Mesodermal cell (in vitro differentiated cells): ENCODE measurements at regions not wholly inside any gene's neighbourhood (a gene's known extent, or its start where the extent isn't known, plus 50 kb on each side); places are given as distances from the start of the nearest gene placed in this dataset.

Source experiments
- H3K27ac ChIP-seq: 2 replicates; pipeline ENCODE4 v1.7.0; 2013; ENCODE audit warnings: mild to moderate bottlenecking, low read depth, low read length, moderate library complexity; ENCODE audit not compliant: severe bottlenecking
- H3K36me3 ChIP-seq: 2 replicates; pipeline ENCODE4 v1.7.1; 2013; ENCODE audit warnings: mild to moderate bottlenecking, low read length, moderate library complexity; ENCODE audit not compliant: control insufficient read depth, insufficient read depth
- H3K4me1 ChIP-seq: one replicate; pipeline ENCODE4 v1.7.1; 2013; ENCODE audit warnings: mild to moderate bottlenecking, low read length; ENCODE audit not compliant: insufficient read depth, control insufficient read depth, poor library complexity, severe bottlenecking
- H3K4me3 ChIP-seq: 2 replicates; pipeline ENCODE4 v1.7.0; 2013; ENCODE audit warnings: low read length, control low read depth, mild to moderate bottlenecking; ENCODE audit not compliant: insufficient read depth, poor library complexity, severe bottlenecking; ENCODE audit errors: extremely low read depth
- H3K9me3 ChIP-seq: 2 replicates; pipeline ENCODE4 v1.7.1; 2013; ENCODE audit warnings: mild to moderate bottlenecking, low read length, moderate library complexity; ENCODE audit not compliant: control insufficient read depth
- WGBS, 2 experiments: methylation state at CpG; one replicate each; pipeline ENCODE4 v1.1.5; 2013; ENCODE audit warnings: missing lambda C conversion rate in 2 of 2; ENCODE audit not compliant: insufficient coverage in 2 of 2; 5-methylcytosine and 5-hydroxymethylcytosine counted together

- no peaks in the 10 kb centered on the region for H3K4me1 ChIP-seq
- no peak overlapping the region for H3K27ac ChIP-seq
- H3K36me3 ChIP-seq = no peaks in the 10 kb centered on the region
- H3K9me3 ChIP-seq = no peaks in the 10 kb centered on the region
- H3K4me3 ChIP-seq = no peak overlapping the region
Measured at GRCh38 chr6:121020656-121021055, 313.6 kb downstream of the TBC1D32 start.

GRCh38 chr6:121008553-121008952 is 325.7 kb downstream of the TBC1D32 start:
- no peaks in the 10 kb centered on the region for H3K36me3 ChIP-seq
- no peaks in the 10 kb centered on the region for H3K9me3 ChIP-seq
- no peak overlapping the region for H3K27ac ChIP-seq
- H3K4me1 ChIP-seq = no peaks in the 10 kb centered on the region
- H3K4me3 ChIP-seq = no peak overlapping the region

GRCh38 chr6:121006024-121006423 is 328.3 kb downstream of the TBC1D32 start:
- Histone ChIP-seq H3K36me3 (no peaks in the 10 kb centered on the region), H3K9me3 (no peaks in the 10 kb centered on the region), H3K27ac (no peak overlapping the region), H3K4me3 (no peak overlapping the region), H3K4me1 (no peaks in the 10 kb centered on the region)
- 100% methylated on average over 1 of the region's 2 CpGs; no CpG with 5 or more reads in 1 of the 2 experiments for WGBS, 2 experiments

- Histone ChIP-seq H3K4me1 (no peaks in the 10 kb centered on the region), H3K4me3 (no peak overlapping the region), H3K27ac (no peak overlapping the region), H3K9me3 (no peaks in the 10 kb centered on the region), H3K36me3 (no peaks in the 10 kb centered on the region)
- 88 to 93% methylated on average over 2 to 3 of the region's 5 CpGs for WGBS, 2 experiments
Measured at GRCh38 chr6:121000381-121000780, 333.9 kb downstream of the TBC1D32 start.

DNA sequence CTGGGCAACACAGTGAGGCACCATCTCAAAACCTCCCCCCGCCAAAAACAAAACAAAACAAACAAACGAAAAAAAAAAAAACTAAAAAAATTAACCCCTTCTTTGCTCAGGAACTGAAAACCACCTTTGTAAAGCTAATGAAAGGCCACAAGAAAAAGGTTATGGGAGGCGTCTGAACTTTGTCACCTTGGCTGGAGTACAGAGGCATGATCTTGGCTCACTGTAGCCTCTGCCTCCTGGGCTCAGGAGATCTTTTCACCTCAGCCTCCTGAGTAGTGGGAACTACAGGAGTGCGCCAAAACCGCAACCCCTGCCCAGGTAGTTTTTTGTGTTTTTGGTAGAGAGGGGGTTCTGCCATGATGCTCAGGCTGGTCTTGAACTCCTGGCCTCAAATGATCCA is 337.9 kb downstream of the TBC1D32 start:
- Histone ChIP-seq H3K9me3 (no peaks in the 10 kb centered on the region), H3K27ac (no peak overlapping the region), H3K4me1 (no peaks in the 10 kb centered on the region), H3K4me3 (no peak overlapping the region), H3K36me3 (no peaks in the 10 kb centered on the region)
- 83 to 90% methylated on average over 1 of the region's 5 CpGs for WGBS, 2 experiments

DNA sequence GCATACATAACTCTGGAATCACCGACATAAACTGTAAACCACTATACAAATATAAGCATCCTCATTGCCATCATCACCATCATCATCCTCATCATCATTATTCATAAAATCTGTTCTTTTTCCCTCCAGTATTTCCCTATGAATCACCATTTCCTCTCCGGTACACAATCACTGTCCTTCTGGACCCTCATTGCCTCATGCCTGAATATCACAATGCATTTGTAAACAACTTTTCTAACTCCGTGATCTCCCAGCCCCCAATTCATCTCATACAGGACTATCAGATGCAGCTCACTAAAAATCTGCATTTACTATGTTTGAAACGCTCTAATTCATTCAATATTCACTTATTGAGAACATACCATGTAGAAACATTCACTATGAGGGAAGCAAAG is 339.7 kb downstream of the TBC1D32 start:
- H3K4me1 ChIP-seq = no peaks in the 10 kb centered on the region
- H3K4me3 ChIP-seq = no peak overlapping the region
- WGBS, 2 experiments = 92% methylated on average over 3 of the region's 4 CpGs
- H3K36me3 ChIP-seq = no peaks in the 10 kb centered on the region
- no peaks in the 10 kb centered on the region for H3K9me3 ChIP-seq
- H3K27ac ChIP-seq = no peak overlapping the region

- WGBS, 2 experiments = 71% methylated on average over 1 of the region's 2 CpGs; no CpG with 5 or more reads in 1 of the 2 experiments
- Histone ChIP-seq H3K4me3 (no peak overlapping the region), H3K36me3 (no peaks in the 10 kb centered on the region), H3K4me1 (no peaks in the 10 kb centered on the region), H3K27ac (no peak overlapping the region), H3K9me3 (no peaks in the 10 kb centered on the region)
Measured at GRCh38 chr6:120993929-120994572, 340.2 kb downstream of the TBC1D32 start.

- Histone ChIP-seq H3K27ac (no peak overlapping the region), H3K4me1 (no peaks in the 10 kb centered on the region), H3K9me3 (no peaks in the 10 kb centered on the region), H3K4me3 (no peak overlapping the region), H3K36me3 (no peaks in the 10 kb centered on the region)
Measured at GRCh38 chr6:120992257-120992656, 342.0 kb downstream of the TBC1D32 start.

DNA sequence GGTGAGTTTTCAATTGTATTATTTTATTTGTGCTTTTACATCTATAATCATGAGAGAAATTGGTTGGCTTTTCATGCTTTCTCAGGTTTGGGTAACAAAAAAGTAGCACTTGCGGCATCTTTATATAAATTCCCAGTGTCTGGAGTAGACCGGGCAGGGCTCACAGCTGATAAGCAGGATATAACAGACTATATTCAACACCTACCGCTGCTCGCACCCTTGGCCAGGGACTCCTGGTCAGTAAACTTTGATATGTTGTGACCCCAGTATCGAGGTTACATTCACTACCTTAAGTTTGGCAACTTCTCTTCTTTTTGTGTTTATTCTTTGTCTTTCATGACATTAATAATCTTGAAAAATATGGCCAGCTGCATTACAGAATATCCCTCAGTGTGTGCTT is 343.4 kb downstream of the TBC1D32 start:
- 92% methylated on average over 4 of the region's 5 CpGs; no CpG with 5 or more reads in 1 of the 2 experiments for WGBS, 2 experiments

GRCh38 chr6:120981835-120982234 is 352.4 kb downstream of the TBC1D32 start:
- H3K4me3 ChIP-seq = no peak overlapping the region
- no peak overlapping the region for H3K27ac ChIP-seq
- no peaks in the 10 kb centered on the region for H3K9me3 ChIP-seq
- H3K4me1 ChIP-seq = no peaks in the 10 kb centered on the region
- no peaks in the 10 kb centered on the region for H3K36me3 ChIP-seq

More for the DNA sequence above, 343.4 kb downstream of the TBC1D32 start:
- no peak overlapping the region for H3K4me3 ChIP-seq
- no peak overlapping the region for H3K27ac ChIP-seq
- no peaks in the 10 kb centered on the region for H3K4me1 ChIP-seq
- no peaks in the 10 kb centered on the region for H3K9me3 ChIP-seq
- no peaks in the 10 kb centered on the region for H3K36me3 ChIP-seq

DNA sequence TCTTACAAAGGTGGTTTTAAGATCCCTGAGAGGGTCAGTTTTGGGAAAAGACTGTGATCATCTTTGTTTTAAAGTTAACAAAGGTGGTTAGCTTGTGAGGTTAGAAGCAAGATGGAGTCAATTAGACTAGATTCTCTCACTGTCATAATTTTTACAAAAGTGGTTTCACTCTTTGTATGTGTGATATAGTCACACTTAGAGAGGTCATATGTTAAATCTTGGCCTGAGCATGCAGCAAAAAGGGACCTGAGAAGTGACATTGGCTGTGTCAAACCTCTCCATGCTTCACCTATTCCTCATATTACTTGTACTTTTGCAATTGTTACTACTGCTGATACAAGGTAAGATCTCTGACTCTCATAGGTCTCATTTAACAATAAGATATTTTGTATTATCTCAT is 368.0 kb downstream of the TBC1D32 start:
- no peak overlapping the region for H3K27ac ChIP-seq
- H3K4me3 ChIP-seq = no peak overlapping the region
- H3K4me1 ChIP-seq = no peaks in the 10 kb centered on the region
- no peaks in the 10 kb centered on the region for H3K9me3 ChIP-seq
- H3K36me3 ChIP-seq = no peaks in the 10 kb centered on the region

DNA sequence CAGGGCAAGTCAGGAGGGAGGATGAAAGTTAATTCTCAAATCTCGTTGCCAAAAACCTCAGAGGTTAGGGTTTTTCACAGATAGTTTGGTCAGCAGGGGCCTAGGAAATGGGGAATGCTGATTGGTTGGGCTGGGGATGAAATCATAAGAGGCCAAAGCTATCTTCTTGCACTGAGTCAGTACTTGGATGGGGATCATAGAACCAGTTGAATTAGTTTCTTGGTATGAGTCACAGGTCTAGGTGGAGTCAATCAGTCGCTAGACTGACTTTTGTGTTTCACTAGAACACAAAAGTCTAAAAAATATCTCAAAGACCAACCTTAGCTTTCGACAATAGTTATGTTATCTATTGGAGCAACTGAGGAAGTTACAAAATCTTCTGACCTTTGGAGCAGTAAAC is 368.5 kb downstream of the TBC1D32 start:
- no peak overlapping the region for H3K4me3 ChIP-seq
- no peaks in the 10 kb centered on the region for H3K36me3 ChIP-seq
- H3K9me3 ChIP-seq = no peaks in the 10 kb centered on the region
- H3K27ac ChIP-seq = no peak overlapping the region
- WGBS, 2 experiments = 43 to 100% methylated on average over 1 of the region's 3 CpGs
- H3K4me1 ChIP-seq = no peaks in the 10 kb centered on the region
